ENCODE measurements at regions not wholly inside any gene's neighbourhood (a gene's known extent, or its start where the extent isn't known, plus 50 kb on each side); places are given as distances from the start of the nearest gene placed in this dataset.
"Not testable (repeated sequence)": the region's sequence is repeated elsewhere in the genome, so short reads cannot be mapped to it uniquely, and the experiment has no call there.

DNA sequence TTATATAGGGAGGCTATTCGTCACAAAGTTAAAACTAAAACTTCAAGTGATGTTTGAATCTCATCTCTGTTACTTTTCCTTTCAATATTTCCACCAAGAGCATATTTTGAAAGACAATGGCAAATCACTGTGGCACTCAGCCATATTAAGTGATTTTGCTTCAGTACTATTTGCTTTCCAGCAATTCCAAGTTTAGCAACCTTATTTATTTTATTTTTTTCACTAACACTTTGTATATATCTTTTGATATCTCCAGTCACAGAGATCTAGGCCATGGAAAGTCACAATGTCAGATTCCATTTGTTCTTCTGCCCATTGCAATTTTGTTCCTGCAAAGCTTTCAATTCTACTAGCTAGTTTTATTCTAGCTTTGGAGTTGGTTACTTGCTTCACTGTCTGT, 1514.5 kb upstream of the ADGRL3 start:
- no peak for FAIRE-seq
- DNase-seq (ENCODE audit: insufficient read length, low spot score): no peak
- TF ChIP-seq, protein P1, sequence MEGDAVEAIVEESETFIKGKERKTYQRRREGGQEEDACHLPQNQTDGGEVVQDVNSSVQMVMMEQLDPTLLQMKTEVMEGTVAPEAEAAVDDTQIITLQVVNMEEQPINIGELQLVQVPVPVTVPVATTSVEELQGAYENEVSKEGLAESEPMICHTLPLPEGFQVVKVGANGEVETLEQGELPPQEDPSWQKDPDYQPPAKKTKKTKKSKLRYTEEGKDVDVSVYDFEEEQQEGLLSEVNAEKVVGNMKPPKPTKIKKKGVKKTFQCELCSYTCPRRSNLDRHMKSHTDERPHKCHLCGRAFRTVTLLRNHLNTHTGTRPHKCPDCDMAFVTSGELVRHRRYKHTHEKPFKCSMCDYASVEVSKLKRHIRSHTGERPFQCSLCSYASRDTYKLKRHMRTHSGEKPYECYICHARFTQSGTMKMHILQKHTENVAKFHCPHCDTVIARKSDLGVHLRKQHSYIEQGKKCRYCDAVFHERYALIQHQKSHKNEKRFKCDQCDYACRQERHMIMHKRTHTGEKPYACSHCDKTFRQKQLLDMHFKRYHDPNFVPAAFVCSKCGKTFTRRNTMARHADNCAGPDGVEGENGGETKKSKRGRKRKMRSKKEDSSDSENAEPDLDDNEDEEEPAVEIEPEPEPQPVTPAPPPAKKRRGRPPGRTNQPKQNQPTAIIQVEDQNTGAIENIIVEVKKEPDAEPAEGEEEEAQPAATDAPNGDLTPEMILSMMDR (IDR thresholded peaks at IDR 0.05; ENCODE audit: insufficient read depth, missing control alignments): no peak

DNA sequence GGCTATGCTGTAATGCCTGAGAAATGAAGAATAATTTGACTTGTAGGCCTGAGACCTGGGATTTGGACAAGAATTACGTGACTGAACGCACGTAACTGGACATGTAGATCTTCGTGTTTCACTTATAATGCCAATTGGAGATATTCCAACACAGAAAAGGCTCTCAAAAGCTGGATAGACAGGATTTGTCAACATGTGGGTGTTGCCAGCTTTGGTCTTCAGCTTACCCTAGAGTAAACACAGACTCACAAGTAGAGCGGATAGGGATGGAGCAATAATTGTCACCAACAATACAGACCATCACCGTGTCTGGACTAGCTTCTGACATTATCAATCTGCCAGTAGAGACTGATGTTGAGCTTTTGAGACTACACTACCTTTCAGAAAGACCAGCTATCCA, 1511.0 kb upstream of the ADGRL3 start:
- FAIRE-seq (no peak), DNase-seq (ENCODE audit: insufficient read length, low spot score) (no peak)
- TF ChIP-seq, protein P1 (IDR thresholded peaks at IDR 0.05; ENCODE audit: insufficient read depth, missing control alignments): no peak

DNA sequence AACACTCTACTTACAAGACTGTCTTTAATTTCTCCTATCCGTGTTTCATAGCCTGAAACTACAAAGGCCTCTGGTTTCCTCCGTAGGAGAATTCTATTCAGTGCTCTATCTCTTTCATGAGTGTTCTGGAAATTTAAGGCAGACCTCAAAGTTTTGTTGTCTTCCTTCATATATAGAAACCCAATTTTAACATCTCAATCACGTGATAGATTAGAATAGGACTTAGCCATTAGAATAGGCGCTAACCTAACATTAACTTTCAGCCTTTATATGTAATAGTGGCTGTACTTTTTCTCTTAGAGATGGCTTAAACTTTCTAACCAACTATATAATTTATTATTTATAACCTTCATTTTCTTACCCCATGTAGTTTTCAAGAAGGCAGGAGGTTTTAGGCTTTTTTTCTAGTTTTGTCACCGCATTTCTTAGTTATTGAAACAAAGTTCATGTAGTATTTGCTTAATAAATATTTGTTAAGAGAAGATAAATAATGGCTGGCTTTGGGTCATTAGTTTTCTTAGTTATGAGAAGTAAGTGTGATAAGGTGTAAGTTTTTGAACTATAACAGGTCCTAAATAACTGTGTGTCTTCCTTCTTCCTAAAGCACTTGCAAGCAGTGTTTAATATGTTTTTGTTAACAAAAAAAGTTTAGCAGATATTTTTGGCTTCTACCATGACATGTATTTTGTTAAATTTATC, 1504.6 kb upstream of the ADGRL3 start:
- no peak for DNase-seq (ENCODE audit: insufficient read length, low spot score)

DNA sequence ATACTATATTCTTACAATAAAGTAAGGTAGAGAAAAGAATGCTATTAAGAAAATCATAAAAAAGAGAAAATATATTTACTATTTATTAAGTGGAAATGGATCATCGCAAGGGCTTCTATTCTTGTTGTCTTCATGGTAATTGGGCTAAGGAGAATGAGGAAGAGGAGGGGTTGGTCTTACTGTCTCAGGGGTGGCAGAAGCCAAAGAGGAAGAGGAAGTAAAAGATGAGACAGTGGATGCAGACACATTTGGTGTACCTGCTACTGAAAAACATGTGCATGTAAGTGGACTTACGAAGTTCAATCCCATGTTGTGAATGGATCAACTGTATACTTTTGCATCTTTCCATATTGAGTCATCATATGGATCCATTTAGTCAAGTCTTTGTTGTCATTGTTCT, 1502.1 kb upstream of the ADGRL3 start:
- DNase-seq (ENCODE audit: insufficient read length, low spot score) (no peak), FAIRE-seq (no peak)
- TF ChIP-seq, protein P1 (IDR thresholded peaks at IDR 0.05; ENCODE audit: insufficient read depth, missing control alignments): no peak

More for the DNA sequence above, 1504.6 kb upstream of the ADGRL3 start:
- FAIRE-seq: no peak
- TF ChIP-seq, protein P1 (IDR thresholded peaks at IDR 0.05; ENCODE audit: insufficient read depth, missing control alignments): no peak

DNA sequence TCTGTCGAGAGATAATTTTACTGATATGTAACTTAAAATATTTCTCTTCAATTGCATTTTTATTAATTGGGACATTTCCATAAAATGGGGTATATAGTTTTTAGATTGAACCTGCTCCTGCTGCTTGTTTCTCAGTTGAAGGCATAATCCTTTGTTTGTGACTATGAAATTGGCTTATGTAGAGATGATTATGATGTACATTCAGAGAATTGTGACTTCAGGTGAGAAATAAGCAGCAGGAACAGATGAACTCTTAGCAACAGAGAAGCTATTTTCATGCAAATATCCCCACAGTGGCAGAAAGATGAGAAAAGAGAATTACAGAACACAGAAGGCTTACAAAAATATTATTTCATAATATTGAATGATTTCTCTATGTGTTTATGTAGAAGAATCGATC, 1499.5 kb upstream of the ADGRL3 start:
- DNase-seq (ENCODE audit: insufficient read length, low spot score) (no peak), FAIRE-seq (peak; percentile 60)
- TF ChIP-seq, protein P1 (IDR thresholded peaks at IDR 0.05; ENCODE audit: insufficient read depth, missing control alignments): no peak

DNA sequence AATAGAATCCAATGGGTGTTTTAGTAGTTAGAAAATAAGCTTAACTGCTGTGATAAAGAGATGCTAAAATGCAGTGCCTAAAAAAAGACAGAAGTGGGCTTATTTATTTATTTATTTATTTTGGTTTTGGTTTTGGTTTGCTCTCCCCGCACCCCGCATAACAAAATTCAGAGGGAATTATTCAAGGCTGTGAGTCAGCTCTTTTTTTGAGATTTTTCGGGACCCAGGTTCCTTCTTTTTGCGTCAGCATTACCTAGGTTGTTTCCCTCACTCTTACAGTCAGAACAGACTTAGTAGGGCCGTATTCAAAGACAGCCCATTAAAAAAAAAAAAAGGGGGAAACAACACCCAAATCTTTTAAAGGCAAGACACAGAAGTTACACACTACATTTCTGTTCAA, 1495.5 kb upstream of the ADGRL3 start:
- FAIRE-seq (no peak), DNase-seq (ENCODE audit: insufficient read length, low spot score) (no peak)
- TF ChIP-seq, protein P1 (IDR thresholded peaks at IDR 0.05; ENCODE audit: insufficient read depth, missing control alignments): no peak

DNA sequence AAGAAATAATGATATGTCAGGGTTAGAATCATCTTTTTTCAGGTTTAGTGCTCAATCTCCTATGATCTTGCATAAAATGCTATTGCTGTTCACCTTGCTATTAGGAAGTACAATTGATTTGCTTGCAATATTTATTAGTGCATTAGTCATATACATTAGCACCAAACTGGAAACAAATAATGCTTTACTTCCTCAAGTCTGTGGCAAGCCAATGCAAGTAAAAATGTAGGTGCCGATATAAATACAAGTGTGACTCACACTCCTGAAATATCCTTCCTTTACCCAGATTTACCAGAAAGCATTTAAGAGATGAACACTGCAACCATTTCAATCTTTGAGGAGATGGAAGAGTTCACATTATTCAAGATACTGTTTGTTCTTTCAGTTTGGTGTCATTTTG, 1487.7 kb upstream of the ADGRL3 start:
- TF ChIP-seq, protein P1 (IDR thresholded peaks at IDR 0.05; ENCODE audit: insufficient read depth, missing control alignments): no peak
- DNase-seq (ENCODE audit: insufficient read length, low spot score) (no peak), FAIRE-seq (no peak)

DNA sequence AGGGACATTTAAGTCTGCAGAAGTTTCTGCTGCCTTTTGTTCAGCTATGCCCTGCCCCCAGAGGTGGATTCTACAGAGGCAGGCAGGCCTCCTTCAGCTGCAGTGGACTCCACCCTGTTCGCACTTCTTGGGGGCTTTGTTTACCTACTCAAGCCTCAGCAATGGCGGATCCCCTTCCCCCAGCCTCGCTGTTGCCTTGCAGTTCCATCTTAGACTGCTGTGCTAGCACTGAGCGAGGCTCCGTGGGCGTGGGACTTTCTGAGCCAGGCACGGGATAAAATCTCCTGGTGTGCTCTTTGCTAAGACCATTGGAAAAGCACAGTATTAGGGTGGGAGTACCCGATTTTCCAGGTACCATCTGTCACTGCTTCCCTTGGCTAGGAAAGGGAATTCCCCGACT, 1475.8 kb upstream of the ADGRL3 start:
- not testable (repeated sequence) for FAIRE-seq; DNase-seq (ENCODE audit: insufficient read length, low spot score)
